ENCODE measurements at regions not wholly inside any gene's neighbourhood (a gene's known extent, or its start where the extent isn't known, plus 50 kb on each side); places are given as distances from the start of the nearest gene placed in this dataset.

- peak; percentile 24; the same call in 1 of the 2 replicates for TF ChIP-seq RXRA (CRISPR knock-in tag; IDR thresholded peaks at IDR 0.05)
- TF ChIP-seq AHR (CRISPR knock-in tag; IDR thresholded peaks at IDR 0.05) = no peak
- TF ChIP-seq RARA (CRISPR knock-in tag; IDR thresholded peaks at IDR 0.05) = peak; percentile 64
- no peak for TF ChIP-seq ZNF552 (CRISPR knock-in tag; IDR thresholded peaks at IDR 0.05; ENCODE audit: borderline replicate concordance)
- no peak for TF ChIP-seq CC2D1A (CRISPR knock-in tag; IDR thresholded peaks at IDR 0.05)
- TF ChIP-seq ZNF441 (CRISPR knock-in tag; IDR thresholded peaks at IDR 0.05; ENCODE audit: borderline replicate concordance) = no peak
- no peak for TF ChIP-seq LBX2 (CRISPR knock-in tag; IDR thresholded peaks at IDR 0.05; ENCODE audit: borderline replicate concordance)
- no peak for TF ChIP-seq ZNF567 (CRISPR knock-in tag; IDR thresholded peaks at IDR 0.05; ENCODE audit: borderline replicate concordance)
- TF ChIP-seq HNF1A (IDR thresholded peaks at IDR 0.05; ENCODE audit: low read depth) = peak; percentile 40; the same call in 1 of the 2 replicates
- TF ChIP-seq HNF1A (CRISPR knock-in tag; IDR thresholded peaks at IDR 0.05; ENCODE audit: borderline replicate concordance) = 0 out of 2 replicates have a peak, but pooled peaks have one; percentile 45
- TF ChIP-seq SMYD3 (CRISPR knock-in tag; IDR thresholded peaks at IDR 0.05) = no peak
- TF ChIP-seq TEAD2 (CRISPR knock-in tag; IDR thresholded peaks at IDR 0.05) = no peak
- TF ChIP-seq ZBTB42 (CRISPR knock-in tag; IDR thresholded peaks at IDR 0.05) = no peak
- peak; percentile 41; the same call in 1 of the 2 replicates for TF ChIP-seq PITX1 (CRISPR knock-in tag; IDR thresholded peaks at IDR 0.05)
- TF ChIP-seq EP300 (IDR thresholded peaks at IDR 0.05; ENCODE audit: low read depth in 2 of 2, low read length in 2 of 2) = no peak
- no peak for TF ChIP-seq EP300 (CRISPR knock-in tag; IDR thresholded peaks at IDR 0.05; ENCODE audit: borderline replicate concordance)
- TF ChIP-seq THAP9 (CRISPR knock-in tag; IDR thresholded peaks at IDR 0.05; ENCODE audit: borderline replicate concordance) = no peak
- no peak for TF ChIP-seq CENPX (CRISPR knock-in tag; IDR thresholded peaks at IDR 0.05)
- no peak for TF ChIP-seq SALL2 (CRISPR knock-in tag; IDR thresholded peaks at IDR 0.05)
- no peak for TF ChIP-seq KLF6 (CRISPR knock-in tag; IDR thresholded peaks at IDR 0.05)
- TF ChIP-seq MAZ (IDR thresholded peaks at IDR 0.05; ENCODE audit: borderline replicate concordance, low read depth, low read length) = no peak
- no peak for TF ChIP-seq MAZ (CRISPR knock-in tag; IDR thresholded peaks at IDR 0.05; ENCODE audit: low read depth)
- peak; percentile 30; the same call in 1 of the 2 replicates for TF ChIP-seq HNF4A (CRISPR knock-in tag; IDR thresholded peaks at IDR 0.05)
- TF ChIP-seq ZSCAN25 (CRISPR knock-in tag; IDR thresholded peaks at IDR 0.05) = no peak
- TF ChIP-seq FOSL2 (CRISPR knock-in tag; IDR thresholded peaks at IDR 0.05) = peak; percentile 70
- TF ChIP-seq CBFB (CRISPR knock-in tag; IDR thresholded peaks at IDR 0.05) = no peak
- TF ChIP-seq ZNF570 (CRISPR knock-in tag; IDR thresholded peaks at IDR 0.05; ENCODE audit: borderline replicate concordance) = no peak
Observed at GRCh38 chr2:119085613-119086012, 72.9 kb downstream of the C1QL2 start (continued).

Measured in HepG2 (cell line).